Fibroblast of upper back skin (primary cell): ENCODE measurements at regions not wholly inside any gene's neighbourhood (a gene's known extent, or its start where the extent isn't known, plus 50 kb on each side); places are given as distances from the start of the nearest gene placed in this dataset.

Experiments used
- DNase-seq: peaks from one replicate; pipeline ENCODE4 v3.0.0-alpha.2; 2013

GRCh38 chr3:110788794-110789193 is 282.8 kb upstream of the NECTIN3 start:
- no peak for DNase-seq

- DNase-seq: peak; percentile 53
These were observed 282.3 kb upstream of the NECTIN3 start for GRCh38 chr3:110789315-110789714.

- no peak for DNase-seq
These were observed 281.0 kb upstream of the NECTIN3 start for GRCh38 chr3:110790631-110791030.

GRCh38 chr3:110791995-110792686 is 279.5 kb upstream of the NECTIN3 start:
- no peak for DNase-seq

- DNase-seq: no peak
These were observed 278.0 kb upstream of the NECTIN3 start for GRCh38 chr3:110793611-110794010.

- no peak for DNase-seq
These were observed 276.5 kb upstream of the NECTIN3 start for GRCh38 chr3:110795163-110795562.

- DNase-seq: no peak
These were observed 272.3 kb upstream of the NECTIN3 start for GRCh38 chr3:110799271-110799670.

GRCh38 chr3:110804856-110805255 is 266.8 kb upstream of the NECTIN3 start:
- no peak for DNase-seq

- DNase-seq: no peak
These were observed 264.7 kb upstream of the NECTIN3 start for GRCh38 chr3:110806924-110807323.

GRCh38 chr3:110808630-110809029 is 263.0 kb upstream of the NECTIN3 start:
- DNase-seq: no peak

GRCh38 chr3:110810356-110810755 is 261.3 kb upstream of the NECTIN3 start:
- no peak for DNase-seq

- peak; percentile 26 for DNase-seq
These were observed 260.6 kb upstream of the NECTIN3 start for GRCh38 chr3:110811050-110811449.

- DNase-seq: no peak
These were observed 258.1 kb upstream of the NECTIN3 start for GRCh38 chr3:110813541-110813940.

- DNase-seq: peak; percentile 96
These were observed 257.2 kb upstream of the NECTIN3 start for GRCh38 chr3:110814170-110815007.

- peak; percentile 90 for DNase-seq
These were observed 256.5 kb upstream of the NECTIN3 start for GRCh38 chr3:110815008-110815583.

GRCh38 chr3:110816008-110816407 is 255.6 kb upstream of the NECTIN3 start:
- no peak for DNase-seq

GRCh38 chr3:110821586-110821985 is 250.0 kb upstream of the NECTIN3 start:
- peak; percentile 39 for DNase-seq

GRCh38 chr3:110822971-110823370 is 248.6 kb upstream of the NECTIN3 start:
- DNase-seq: no peak

GRCh38 chr3:110846971-110847370 is 224.6 kb upstream of the NECTIN3 start:
- no peak for DNase-seq

GRCh38 chr3:110849064-110849463 is 222.6 kb upstream of the NECTIN3 start:
- DNase-seq: no peak

- no peak for DNase-seq
These were observed 219.9 kb upstream of the NECTIN3 start for GRCh38 chr3:110851736-110852135.

- DNase-seq: no peak
These were observed 216.4 kb upstream of the NECTIN3 start for GRCh38 chr3:110855207-110855606.

GRCh38 chr3:110856916-110857315 is 214.7 kb upstream of the NECTIN3 start:
- DNase-seq: no peak

GRCh38 chr3:110858549-110858948 is 213.1 kb upstream of the NECTIN3 start:
- DNase-seq: no peak
